Panc1 (cell line): ENCODE measurements at regions not wholly inside any gene's neighbourhood (a gene's known extent, or its start where the extent isn't known, plus 50 kb on each side); places are given as distances from the start of the nearest gene placed in this dataset.

Source experiments
- ATAC-seq: fragments of 200-7000 bp; cut with Tn5 transposase; 2 replicates; pipeline ENCODE4 v1.9.1; 2020; ENCODE audit warnings: mild to moderate bottlenecking, moderate library complexity
- BruUV-seq: library from RNA; stranded (reverse); fragments of 400-500 nt; replicated peaks from 2 replicates; lab custom pipeline; 2021; lab: Mats Ljungman, UMichigan
- CTCF ChIA-PET: fragments of 300-600 bp; sonication (Branson Sonifier 250); formaldehyde crosslinking; loops from one replicate; lab custom pipeline; 2022; ENCODE audit warnings: antibody characterized with exemption; lab: Charles Lee
- POLR2A ChIA-PET: fragments of 300-600 bp; sonication (Branson Sonifier 250); formaldehyde crosslinking; loops from one replicate; lab custom pipeline; 2022; ENCODE audit warnings: antibody characterized with exemption; lab: Charles Lee
- DNase-seq: peaks from one replicate; pipeline ENCODE4 v3.0.0-alpha.2; 2010; ENCODE audit warnings: low read depth, low spot score
- H3K27ac ChIP-seq: 2 replicates; pipeline ENCODE4 v1.5.1; 2011; ENCODE audit warnings: mild to moderate bottlenecking, low read length, inconsistent platforms
- H3K27me3 ChIP-seq: fragments of 200-500 bp; sonication (Bioruptor generic); 2 replicates; pipeline ENCODE4 v1.6.0; 2014; ENCODE audit warnings: low read length, inconsistent platforms; ENCODE audit not compliant: control insufficient read depth, insufficient read depth
- H3K36me3 ChIP-seq: fragments of 200-500 bp; sonication (Bioruptor generic); 2 replicates; pipeline ENCODE4 v1.5.1; 2014; ENCODE audit warnings: inconsistent platforms, mild to moderate bottlenecking, low read length, moderate library complexity; ENCODE audit not compliant: control insufficient read depth, insufficient read depth
- H3K4me1 ChIP-seq: 2 replicates; pipeline ENCODE4 v1.5.1; 2011; ENCODE audit warnings: inconsistent platforms, mild to moderate bottlenecking, low read length, moderate library complexity; ENCODE audit not compliant: control insufficient read depth, insufficient read depth
- H3K4me3 ChIP-seq, 2 experiments: 2 replicates each; pipeline ENCODE4 v1.5.1; 2011 to 2012; ENCODE audit warnings: low read depth in 2 of 2, low read length in 2 of 2, mild to moderate bottlenecking in 2 of 2, inconsistent platforms in 1 of 2, moderate library complexity in 1 of 2
- H3K9me3 ChIP-seq: fragments of 200-500 bp; sonication (Bioruptor generic); 2 replicates; pipeline ENCODE4 v1.5.1; 2014; ENCODE audit warnings: low read depth, mild to moderate bottlenecking, inconsistent platforms, low read length, moderate library complexity; ENCODE audit not compliant: control insufficient read depth, insufficient read depth
- CTCF ChIP-seq: fragments of 450-650 bp; IDR thresholded peaks from 2 replicates; pipeline ENCODE4 v1.5.1; 2017; ENCODE audit warnings: mild to moderate bottlenecking
- POLR2AphosphoS5 ChIP-seq: IDR thresholded peaks from 2 replicates; pipeline ENCODE4 v1.6.1; 2012; ENCODE audit warnings: mild to moderate bottlenecking, low read depth, low read length, moderate library complexity
- REST ChIP-seq, 2 experiments: IDR thresholded peaks; 2 replicates each; pipeline ENCODE4 v1.6.1; 2011 to 2012; ENCODE audit warnings: low read depth in 2 of 2, control low read depth in 1 of 2, low read length in 1 of 2, mild to moderate bottlenecking in 1 of 2, moderate library complexity in 1 of 2; ENCODE audit not compliant: insufficient read depth in 1 of 2
- SIN3A ChIP-seq: IDR thresholded peaks from 2 replicates; pipeline ENCODE4 v1.6.1; 2012; ENCODE audit warnings: low read depth, mild to moderate bottlenecking, low read length, moderate library complexity, borderline replicate concordance; ENCODE audit not compliant: insufficient read depth
- TCF7L2 ChIP-seq: IDR thresholded peaks from 2 replicates; pipeline ENCODE4 v1.6.1; 2011; ENCODE audit warnings: mild to moderate bottlenecking, low read depth, low read length, inconsistent platforms
- in situ Hi-C: cut with HindIII; loops from 2 replicates; pipeline ENCODE4 v1.10.0; 2016; ENCODE audit warnings: low sequenced_read_pairs, low pct_unique_long_range_greater_than_20kb
- intact Hi-C: fragments of 100-400 bp; cut with micrococcal nuclease; formaldehyde crosslinking; loops from one replicate; pipeline ENCODE4 v1.10.0; 2022; ENCODE audit not compliant: unreplicated experiment

- intact Hi-C loops: no loop called here
- TF ChIP-seq POLR2AphosphoS5 (no peak), SIN3A (no peak), TCF7L2 (no peak), REST (IDR thresholded peaks at IDR 0.05; ENCODE audit: insufficient read depth in 1 of 2, low read depth in 2 of 2, low read length in 1 of 2) (no peak), CTCF (no peak)
- POLR2A ChIA-PET: no interaction called here
- Histone ChIP-seq H3K4me3 (no peak overlapping the region), H3K27me3 (peaks cover 7% of the 10 kb centered on the region), H3K4me1 (no peaks in the 10 kb centered on the region), H3K27ac (no peak overlapping the region), H3K9me3 (no peaks in the 10 kb centered on the region), H3K36me3 (no peaks in the 10 kb centered on the region)
- ATAC-seq (no peak), DNase-seq (no peak)
- no TSS peak for BruUV-seq
- in situ Hi-C loops: no loop called here
- CTCF ChIA-PET: no interaction called here
These were observed 77.0 kb upstream of the ZNF507 start for GRCh38 chr19:32268381-32268780.

- CTCF ChIA-PET: no interaction called here
- no peak overlapping the region for H3K4me3 ChIP-seq
- DNase-seq (no peak), ATAC-seq (no peak)
- no peaks in the 10 kb centered on the region for H3K36me3 ChIP-seq
- H3K27ac ChIP-seq: no peak overlapping the region
- no peaks in the 10 kb centered on the region for H3K4me1 ChIP-seq
- POLR2A ChIA-PET: no interaction called here
- BruUV-seq: no TSS peak
- in situ Hi-C loops: no loop called here
- no peak for TF ChIP-seq REST (IDR thresholded peaks at IDR 0.05; ENCODE audit: insufficient read depth in 1 of 2, low read depth in 2 of 2, low read length in 1 of 2)
- TF ChIP-seq CTCF: no peak
- TF ChIP-seq SIN3A: no peak
- no peak for TF ChIP-seq POLR2AphosphoS5
- TF ChIP-seq TCF7L2: no peak
- H3K27me3 ChIP-seq: peaks cover 7% of the 10 kb centered on the region
- no peaks in the 10 kb centered on the region for H3K9me3 ChIP-seq
- intact Hi-C loops: no loop called here
These were observed 75.6 kb upstream of the ZNF507 start for GRCh38 chr19:32269831-32270230.
